ENCODE measurements at regions not wholly inside any gene's neighbourhood (a gene's known extent, or its start where the extent isn't known, plus 50 kb on each side); places are given as distances from the start of the nearest gene placed in this dataset.

DNA sequence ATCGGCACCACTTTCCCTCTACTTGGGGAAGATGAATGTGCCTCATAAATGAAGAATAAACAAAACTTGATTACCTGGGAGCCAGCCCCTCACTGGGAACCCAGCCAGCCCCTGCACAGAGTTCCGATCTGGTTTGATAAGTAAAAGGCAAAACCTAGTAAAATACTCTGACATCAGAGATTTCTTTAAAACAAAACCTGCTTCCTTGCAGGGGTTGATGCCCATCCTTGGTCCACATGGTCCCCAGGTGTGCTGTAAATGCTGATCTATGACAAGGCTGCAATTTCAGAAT is 218.8 kb upstream of the APCDD1 start:
- no peak overlapping the region for H3K4me3 Mint-ChIP-seq (ENCODE audit: unreplicated experiment)
- no peak for DNase-seq
- H3K36me3 Mint-ChIP-seq (ENCODE audit: unreplicated experiment): peaks cover 11% of the 10 kb centered on the region
- H3K4me1 Mint-ChIP-seq (ENCODE audit: low read depth, unreplicated experiment): peaks cover 9% of the 10 kb centered on the region
- H3K27me3 Mint-ChIP-seq (ENCODE audit: unreplicated experiment): peaks cover 1% of the 10 kb centered on the region
- H3K27ac Mint-ChIP-seq (ENCODE audit: unreplicated experiment): no peak overlapping the region
- TF ChIP-seq, protein P1, sequence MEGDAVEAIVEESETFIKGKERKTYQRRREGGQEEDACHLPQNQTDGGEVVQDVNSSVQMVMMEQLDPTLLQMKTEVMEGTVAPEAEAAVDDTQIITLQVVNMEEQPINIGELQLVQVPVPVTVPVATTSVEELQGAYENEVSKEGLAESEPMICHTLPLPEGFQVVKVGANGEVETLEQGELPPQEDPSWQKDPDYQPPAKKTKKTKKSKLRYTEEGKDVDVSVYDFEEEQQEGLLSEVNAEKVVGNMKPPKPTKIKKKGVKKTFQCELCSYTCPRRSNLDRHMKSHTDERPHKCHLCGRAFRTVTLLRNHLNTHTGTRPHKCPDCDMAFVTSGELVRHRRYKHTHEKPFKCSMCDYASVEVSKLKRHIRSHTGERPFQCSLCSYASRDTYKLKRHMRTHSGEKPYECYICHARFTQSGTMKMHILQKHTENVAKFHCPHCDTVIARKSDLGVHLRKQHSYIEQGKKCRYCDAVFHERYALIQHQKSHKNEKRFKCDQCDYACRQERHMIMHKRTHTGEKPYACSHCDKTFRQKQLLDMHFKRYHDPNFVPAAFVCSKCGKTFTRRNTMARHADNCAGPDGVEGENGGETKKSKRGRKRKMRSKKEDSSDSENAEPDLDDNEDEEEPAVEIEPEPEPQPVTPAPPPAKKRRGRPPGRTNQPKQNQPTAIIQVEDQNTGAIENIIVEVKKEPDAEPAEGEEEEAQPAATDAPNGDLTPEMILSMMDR (IDR thresholded peaks at IDR 0.05; ENCODE audit: partially characterized antibody, unreplicated experiment): no peak
- peaks cover 6% of the 10 kb centered on the region for H3K9me3 Mint-ChIP-seq (ENCODE audit: unreplicated experiment)

DNA sequence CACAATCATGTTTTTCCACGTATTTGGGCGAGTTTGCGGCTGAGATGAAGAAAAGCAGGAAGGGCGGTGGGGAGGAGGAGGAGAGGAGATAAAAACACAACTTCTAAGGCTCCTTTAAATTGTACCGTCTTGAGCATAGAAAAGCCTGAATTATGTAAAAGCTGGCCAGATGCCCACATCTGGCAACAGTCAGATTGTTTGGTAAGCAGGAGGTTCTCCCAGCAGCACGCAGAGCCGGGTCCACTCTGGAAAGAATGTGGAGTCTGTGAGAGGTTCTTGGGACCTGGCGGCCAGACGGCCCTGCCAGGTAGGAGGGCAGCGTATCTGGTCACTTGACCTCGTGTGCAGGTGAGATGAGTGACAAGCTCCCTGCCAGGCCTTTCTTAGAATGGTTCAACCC is 215.3 kb upstream of the APCDD1 start:
- no peak for DNase-seq
- Mint-ChIP-seq H3K27ac (ENCODE audit: unreplicated experiment) (no peak overlapping the region), H3K4me3 (ENCODE audit: unreplicated experiment) (no peak overlapping the region), H3K9me3 (ENCODE audit: unreplicated experiment) (peaks cover 5% of the 10 kb centered on the region), H3K4me1 (ENCODE audit: low read depth, unreplicated experiment) (peaks cover 16% of the 10 kb centered on the region), H3K27me3 (ENCODE audit: unreplicated experiment) (peaks cover 1% of the 10 kb centered on the region), H3K36me3 (ENCODE audit: unreplicated experiment) (no peaks in the 10 kb centered on the region)
- TF ChIP-seq, protein P1 (IDR thresholded peaks at IDR 0.05; ENCODE audit: partially characterized antibody, unreplicated experiment): no peak

DNA sequence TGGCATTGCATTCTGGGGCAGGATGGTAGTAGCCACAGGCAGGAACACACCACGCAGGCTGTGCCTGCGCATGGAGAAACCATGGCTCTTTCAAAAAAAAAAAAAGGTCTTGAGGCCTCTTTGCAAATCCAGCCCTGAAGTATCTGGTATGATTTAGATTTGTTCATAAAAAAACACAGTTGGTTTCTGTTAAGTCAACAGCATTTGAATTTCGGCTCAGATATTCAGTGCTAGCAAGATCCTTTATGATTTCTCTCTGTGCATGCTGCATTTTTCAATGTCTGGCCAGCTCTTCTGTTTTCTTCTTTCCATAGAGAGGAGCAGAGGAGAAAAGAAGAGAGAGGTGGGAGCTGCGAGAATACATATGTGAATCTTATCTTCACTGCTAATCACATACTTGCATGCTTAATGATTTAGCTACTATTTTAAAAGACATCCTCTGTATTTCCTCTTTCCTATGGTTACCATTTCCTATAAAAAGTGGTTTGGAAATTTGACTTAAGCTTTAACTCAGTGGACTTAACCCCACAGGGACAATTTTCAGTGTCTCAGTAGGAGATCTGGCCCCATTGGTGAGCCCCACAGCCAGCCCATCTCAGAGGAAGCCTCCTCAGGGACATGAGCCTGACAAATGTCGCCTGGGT is 214.3 kb upstream of the APCDD1 start:
- Mint-ChIP-seq H3K27ac (ENCODE audit: unreplicated experiment) (no peak overlapping the region), H3K4me1 (ENCODE audit: low read depth, unreplicated experiment) (peaks cover 18% of the 10 kb centered on the region)
- TF ChIP-seq, protein P1 (IDR thresholded peaks at IDR 0.05; ENCODE audit: partially characterized antibody, unreplicated experiment): no peak

DNA sequence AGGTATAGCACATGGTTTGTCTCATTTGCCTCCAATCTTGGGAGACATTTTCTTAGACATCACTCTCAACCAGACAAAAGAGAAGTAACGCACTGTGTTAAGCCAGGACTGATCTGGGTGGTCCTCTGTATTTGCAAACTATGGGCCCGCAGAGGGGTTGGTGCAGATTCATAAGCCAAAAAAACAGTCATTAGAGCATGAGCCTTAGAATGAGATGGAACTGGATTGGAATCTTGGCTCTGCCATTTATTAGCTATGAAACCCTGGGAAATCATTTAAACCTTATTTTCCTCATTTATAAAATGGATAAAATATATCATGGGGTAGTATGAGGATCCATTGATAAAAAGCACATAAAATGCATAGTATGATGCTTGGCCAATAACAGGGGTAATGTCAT is 213.5 kb upstream of the APCDD1 start:
- peaks cover 26% of the 10 kb centered on the region for H3K4me1 Mint-ChIP-seq (ENCODE audit: low read depth, unreplicated experiment)
- H3K4me3 Mint-ChIP-seq (ENCODE audit: unreplicated experiment): no peak overlapping the region
- no peaks in the 10 kb centered on the region for H3K36me3 Mint-ChIP-seq (ENCODE audit: unreplicated experiment)
- peaks cover 13% of the 10 kb centered on the region for H3K9me3 Mint-ChIP-seq (ENCODE audit: unreplicated experiment)
- no peak for DNase-seq
- H3K27me3 Mint-ChIP-seq (ENCODE audit: unreplicated experiment): peaks cover 5% of the 10 kb centered on the region
- TF ChIP-seq, protein P1 (IDR thresholded peaks at IDR 0.05; ENCODE audit: partially characterized antibody, unreplicated experiment): no peak
- no peak overlapping the region for H3K27ac Mint-ChIP-seq (ENCODE audit: unreplicated experiment)

More for the DNA sequence above, 214.3 kb upstream of the APCDD1 start:
- peak; percentile 32 for DNase-seq
- Mint-ChIP-seq H3K9me3 (ENCODE audit: unreplicated experiment) (peaks cover 9% of the 10 kb centered on the region), H3K27me3 (ENCODE audit: unreplicated experiment) (peaks cover 1% of the 10 kb centered on the region), H3K4me3 (ENCODE audit: unreplicated experiment) (no peak overlapping the region), H3K36me3 (ENCODE audit: unreplicated experiment) (no peaks in the 10 kb centered on the region)

DNA sequence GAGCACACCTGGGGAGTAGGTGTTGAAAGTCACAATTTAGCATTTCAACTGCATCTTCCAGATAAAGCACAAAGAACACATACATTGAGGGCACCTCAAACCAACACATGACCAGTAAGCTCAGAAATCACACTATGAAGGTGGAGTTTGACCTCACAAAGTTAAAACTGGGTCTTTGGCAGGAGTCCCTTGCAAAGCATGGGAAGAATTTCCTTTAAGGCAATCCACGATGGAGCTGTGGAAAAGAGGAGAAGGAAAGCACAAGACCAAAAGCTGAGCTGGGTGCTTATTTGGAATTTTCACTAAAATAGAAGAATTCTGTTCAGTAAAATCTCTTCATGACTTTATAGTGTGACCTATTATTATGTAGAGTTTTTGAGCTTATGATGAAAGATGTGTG is 212.9 kb upstream of the APCDD1 start:
- H3K4me1 Mint-ChIP-seq (ENCODE audit: low read depth, unreplicated experiment): peaks cover 27% of the 10 kb centered on the region
- no peak for DNase-seq
- no peak overlapping the region for H3K4me3 Mint-ChIP-seq (ENCODE audit: unreplicated experiment)
- H3K27me3 Mint-ChIP-seq (ENCODE audit: unreplicated experiment): peaks cover 5% of the 10 kb centered on the region
- TF ChIP-seq, protein P1 (IDR thresholded peaks at IDR 0.05; ENCODE audit: partially characterized antibody, unreplicated experiment): no peak
- H3K27ac Mint-ChIP-seq (ENCODE audit: unreplicated experiment): no peak overlapping the region
- no peaks in the 10 kb centered on the region for H3K36me3 Mint-ChIP-seq (ENCODE audit: unreplicated experiment)
- H3K9me3 Mint-ChIP-seq (ENCODE audit: unreplicated experiment): peaks cover 13% of the 10 kb centered on the region

All from glutamatergic neuron (in vitro differentiated cells).